ENCODE measurements at regions not wholly inside any gene's neighbourhood (a gene's known extent, or its start where the extent isn't known, plus 50 kb on each side); places are given as distances from the start of the nearest gene placed in this dataset.

DNA sequence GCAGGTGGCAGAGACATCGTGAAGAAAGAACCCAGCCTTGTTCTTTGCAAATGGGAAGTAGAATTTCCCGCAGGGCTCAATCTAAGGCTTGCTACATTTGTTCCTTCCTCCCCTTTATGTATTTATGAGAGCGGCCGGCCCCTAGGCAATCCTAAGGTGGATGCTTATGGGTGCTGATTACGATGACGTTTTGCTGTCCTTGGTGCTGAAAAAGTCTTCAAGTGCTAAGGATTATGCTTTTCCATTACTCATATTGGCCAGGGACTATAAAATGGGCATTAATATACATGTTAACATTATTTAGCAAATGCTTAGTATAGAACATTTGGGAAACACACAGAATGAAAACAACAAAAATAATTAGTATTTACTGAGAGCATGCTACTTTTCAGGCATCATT, 313.3 kb upstream of the XYLT1 start:
- TF ChIP-seq POLR2A (IDR thresholded peaks at IDR 0.05): no peak
- TF ChIP-seq, protein P1, sequence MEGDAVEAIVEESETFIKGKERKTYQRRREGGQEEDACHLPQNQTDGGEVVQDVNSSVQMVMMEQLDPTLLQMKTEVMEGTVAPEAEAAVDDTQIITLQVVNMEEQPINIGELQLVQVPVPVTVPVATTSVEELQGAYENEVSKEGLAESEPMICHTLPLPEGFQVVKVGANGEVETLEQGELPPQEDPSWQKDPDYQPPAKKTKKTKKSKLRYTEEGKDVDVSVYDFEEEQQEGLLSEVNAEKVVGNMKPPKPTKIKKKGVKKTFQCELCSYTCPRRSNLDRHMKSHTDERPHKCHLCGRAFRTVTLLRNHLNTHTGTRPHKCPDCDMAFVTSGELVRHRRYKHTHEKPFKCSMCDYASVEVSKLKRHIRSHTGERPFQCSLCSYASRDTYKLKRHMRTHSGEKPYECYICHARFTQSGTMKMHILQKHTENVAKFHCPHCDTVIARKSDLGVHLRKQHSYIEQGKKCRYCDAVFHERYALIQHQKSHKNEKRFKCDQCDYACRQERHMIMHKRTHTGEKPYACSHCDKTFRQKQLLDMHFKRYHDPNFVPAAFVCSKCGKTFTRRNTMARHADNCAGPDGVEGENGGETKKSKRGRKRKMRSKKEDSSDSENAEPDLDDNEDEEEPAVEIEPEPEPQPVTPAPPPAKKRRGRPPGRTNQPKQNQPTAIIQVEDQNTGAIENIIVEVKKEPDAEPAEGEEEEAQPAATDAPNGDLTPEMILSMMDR (IDR thresholded peaks at IDR 0.05 in 4 of 5, conservative IDR thresholded peaks at IDR 0.05 in 1 of 5): no peak
